GM18507 (cell line): ENCODE measurements at regions not wholly inside any gene's neighbourhood (a gene's known extent, or its start where the extent isn't known, plus 50 kb on each side); places are given as distances from the start of the nearest gene placed in this dataset.
"Not testable (repeated sequence)": the region's sequence is repeated elsewhere in the genome, so short reads cannot be mapped to it uniquely, and the experiment has no call there.

Experiments
- DNase-seq: peaks from one replicate; pipeline ENCODE4 v3.0.0; 2011; ENCODE audit warnings: low read depth; ENCODE audit not compliant: insufficient read length; ENCODE audit errors: extremely low spot score
- FAIRE-seq: peaks from 2 replicates; lab custom pipeline; 2011; peaks lifted over from hg19 to GRCh38; lab: Jason Lieb, UNC

DNA sequence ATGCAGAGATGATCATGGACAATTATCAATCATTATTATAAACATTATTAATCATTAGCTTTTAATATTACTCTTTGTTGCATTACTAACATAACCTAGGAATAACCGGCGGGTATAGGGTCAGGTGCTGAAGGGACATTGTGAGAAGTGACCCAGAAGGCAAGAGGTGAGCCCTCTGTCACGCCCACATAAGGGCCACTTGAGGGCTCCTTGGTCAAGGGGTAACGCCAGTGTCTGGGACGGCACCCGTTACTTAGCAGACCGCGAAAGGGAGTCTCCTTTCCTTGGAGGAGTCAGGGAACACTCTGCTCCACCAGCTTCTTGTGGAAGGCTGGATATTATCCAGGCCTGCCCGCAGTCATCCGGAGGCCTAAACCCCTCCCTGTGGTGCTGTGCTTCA, 145.0 kb downstream of the ARL4C start:
- FAIRE-seq, DNase-seq: not testable (repeated sequence)

DNA sequence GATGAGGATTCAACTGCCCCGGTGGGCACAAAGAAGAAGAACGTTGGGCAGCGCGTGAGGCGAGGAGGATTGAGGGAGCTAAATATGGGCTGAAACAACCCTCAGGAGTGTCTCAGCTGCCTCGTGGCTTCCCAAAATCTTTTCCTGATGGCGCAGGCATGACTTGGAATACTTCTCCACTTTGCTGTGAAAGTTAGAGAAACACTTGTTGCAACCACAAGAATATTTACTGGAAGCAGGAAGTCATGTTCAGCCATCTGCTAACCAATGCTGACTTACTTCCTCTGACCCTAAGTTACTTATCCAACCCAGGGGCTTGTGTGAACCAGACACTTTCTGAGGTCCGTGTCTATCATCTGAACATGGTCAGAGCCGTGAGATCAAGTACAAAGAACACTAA, 148.8 kb downstream of the ARL4C start:
- no peak for FAIRE-seq
- DNase-seq: no peak

DNA sequence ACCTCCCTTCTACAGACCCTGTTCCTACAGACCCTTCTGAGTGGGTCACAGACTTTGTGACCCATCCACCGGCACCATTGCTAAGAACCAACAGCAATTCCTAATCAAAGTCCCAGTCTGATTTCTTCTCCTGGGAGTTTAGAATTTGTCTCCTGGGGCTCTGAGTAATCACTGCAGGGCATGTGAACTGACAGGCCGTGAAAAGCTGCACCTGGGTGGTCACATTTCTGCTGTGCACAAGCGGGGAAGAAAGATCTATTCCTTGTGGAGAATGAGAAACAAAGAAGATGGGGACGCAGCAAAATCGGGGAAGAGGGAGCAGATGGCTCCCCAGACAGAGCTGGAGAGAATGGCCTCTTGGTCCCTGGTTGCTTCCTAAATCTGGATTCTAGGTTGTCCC, 151.0 kb downstream of the ARL4C start:
- FAIRE-seq (no peak), DNase-seq (no peak)

DNA sequence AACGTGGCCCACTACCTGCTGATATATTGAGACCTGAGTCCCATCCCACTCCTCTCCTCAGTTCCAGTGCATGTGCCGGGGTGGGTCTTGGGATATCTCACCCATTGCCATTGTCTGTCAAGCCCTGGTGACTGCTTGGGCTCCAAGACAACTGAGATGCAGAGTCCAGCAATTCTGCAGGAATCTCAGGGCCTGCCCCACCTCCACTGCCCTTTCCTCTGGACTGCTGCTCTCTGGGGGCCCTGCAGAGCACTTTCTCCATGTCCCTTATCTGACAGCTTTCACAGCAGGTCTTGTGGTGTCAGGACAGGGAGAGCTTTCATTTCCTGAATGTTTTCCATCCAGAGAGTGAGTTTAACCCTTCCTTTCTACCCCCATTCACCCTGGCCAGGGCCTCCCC, 152.9 kb downstream of the ARL4C start:
- DNase-seq: no peak
- FAIRE-seq: no peak

DNA sequence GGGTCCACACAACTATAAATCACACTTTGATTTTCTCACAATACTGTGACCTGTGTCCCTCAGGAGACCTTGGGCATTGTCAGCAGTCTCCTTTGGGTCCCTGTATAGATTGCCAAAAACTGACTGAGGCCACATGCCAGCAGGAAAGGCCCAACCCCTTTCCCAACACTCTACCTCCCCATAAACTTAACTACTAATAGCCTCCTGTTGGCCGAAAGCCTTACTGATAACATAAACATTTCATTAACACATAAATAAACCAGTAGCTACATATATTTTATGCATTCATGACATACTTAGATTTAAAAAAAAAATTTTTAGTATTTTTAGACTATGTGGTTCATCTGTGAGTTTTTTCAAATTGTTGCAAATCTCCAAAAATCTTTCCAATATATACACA, 153.5 kb downstream of the ARL4C start:
- no peak for DNase-seq
- FAIRE-seq: no peak

DNA sequence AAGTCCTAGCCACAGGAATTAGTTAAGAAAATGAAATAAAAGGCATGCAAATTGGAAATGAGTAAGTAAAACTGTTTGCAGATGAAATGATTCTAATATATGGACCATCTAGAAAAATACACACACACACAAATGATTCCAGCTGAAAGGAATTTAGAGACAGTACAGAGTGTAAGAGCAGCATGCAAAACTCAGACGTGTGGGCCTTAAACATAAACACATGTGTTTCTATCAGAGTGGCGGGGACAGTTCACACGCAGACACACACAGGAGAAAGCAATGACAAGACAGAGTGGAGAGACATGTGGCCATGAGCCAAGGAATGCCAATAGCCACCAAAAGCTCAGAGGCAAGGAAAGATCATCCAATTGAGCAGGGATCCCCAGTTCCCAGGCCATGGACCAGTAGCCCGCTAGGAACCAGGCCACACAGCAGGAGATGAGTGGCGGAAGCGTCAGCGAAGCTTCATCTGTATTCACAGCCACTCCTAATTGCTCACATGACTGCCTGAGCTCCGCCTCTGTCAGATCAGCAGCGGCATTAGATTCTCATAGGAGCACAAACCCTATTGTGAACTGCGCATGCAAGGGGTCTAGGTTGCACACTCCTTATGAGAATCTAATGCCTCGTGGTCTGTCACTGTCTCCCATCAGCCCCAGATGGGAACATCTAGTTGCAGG, 155.4 kb downstream of the ARL4C start:
- no peak for FAIRE-seq
- no peak for DNase-seq

DNA sequence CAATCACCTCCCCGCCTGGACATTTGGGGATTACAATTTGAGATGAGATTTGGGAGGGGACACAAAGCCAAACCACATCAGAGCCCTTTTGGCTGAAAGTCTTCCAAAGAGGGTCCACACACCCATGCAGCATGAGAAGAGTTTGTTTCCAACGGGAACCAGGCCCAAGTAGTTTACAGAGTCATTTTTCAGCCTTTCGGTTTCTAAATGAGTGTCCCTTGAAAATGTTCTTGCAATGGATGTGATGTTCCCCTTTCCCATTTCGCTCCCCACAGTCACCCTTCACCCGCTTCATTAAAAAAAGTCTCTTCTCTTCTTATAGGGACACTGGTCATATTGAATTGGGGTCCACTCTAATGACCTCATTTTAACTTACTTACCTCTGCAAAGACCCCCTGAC, 157.4 kb downstream of the ARL4C start:
- DNase-seq (no peak), FAIRE-seq (no peak)

DNA sequence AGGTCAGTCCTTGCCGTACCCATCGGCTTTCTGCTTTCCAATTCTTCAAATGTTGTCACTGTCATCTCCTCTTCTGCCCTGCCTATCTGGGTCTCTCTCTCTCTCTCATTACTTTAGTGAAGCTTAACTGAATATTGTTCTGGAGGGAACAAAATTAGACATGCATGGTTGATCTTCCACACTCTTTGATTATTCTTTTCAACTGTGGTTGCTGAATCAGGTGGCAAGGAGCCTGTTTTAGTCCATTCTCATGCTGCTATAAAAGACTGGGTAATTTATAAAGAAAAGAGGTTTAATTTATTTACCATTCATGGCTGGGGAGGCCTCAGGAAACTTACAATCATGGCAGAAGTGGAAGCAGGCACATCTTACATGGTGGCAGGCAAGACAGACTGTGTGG, 157.9 kb downstream of the ARL4C start:
- DNase-seq (no peak), FAIRE-seq (no peak)

DNA sequence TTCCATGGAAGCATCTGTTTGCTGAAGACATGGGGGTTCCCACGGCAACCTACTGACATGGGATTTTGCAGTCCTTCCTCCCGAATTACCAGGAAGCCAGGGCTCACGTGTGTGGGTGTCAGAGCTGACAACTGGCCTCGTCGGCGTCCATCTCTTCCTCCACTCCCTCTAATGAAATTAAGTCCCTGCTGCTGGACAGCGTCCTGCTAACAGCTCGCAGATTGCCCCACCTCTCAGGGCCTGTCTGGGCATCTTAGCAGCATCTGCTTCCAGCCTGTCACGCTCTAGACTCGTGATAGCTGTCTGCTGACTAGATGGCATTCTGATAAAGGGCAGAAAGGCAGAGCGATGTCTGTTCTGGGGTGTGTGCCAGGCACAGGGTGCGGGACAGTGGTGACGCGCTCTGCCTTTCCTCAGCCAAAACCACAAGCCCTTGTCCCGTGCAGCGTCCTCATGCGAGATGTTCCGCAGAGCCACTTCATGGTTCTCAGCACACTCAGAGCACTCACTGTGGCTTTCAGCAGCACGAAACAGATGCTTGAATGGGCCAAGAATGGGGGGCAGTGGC, 161.1 kb downstream of the ARL4C start:
- DNase-seq (no peak), FAIRE-seq (no peak)

DNA sequence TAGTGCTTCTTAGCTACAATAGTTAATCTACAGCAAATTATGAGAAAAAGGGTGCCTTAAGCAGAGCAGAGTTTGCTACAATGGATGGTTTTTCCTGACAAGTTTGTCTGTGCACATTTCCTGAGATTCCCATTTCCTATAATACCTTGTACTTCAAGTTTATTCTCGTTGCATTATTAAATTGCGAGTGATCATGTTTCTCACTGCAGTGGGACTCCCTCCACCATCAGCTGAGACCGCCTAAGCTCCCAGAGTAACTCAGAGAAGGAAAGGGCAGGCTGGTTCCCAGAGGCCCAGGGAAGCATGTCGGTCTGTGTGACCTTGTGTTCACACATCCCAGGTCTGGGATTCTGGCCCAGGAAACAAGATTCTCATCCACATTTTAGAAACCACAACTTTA, 162.1 kb downstream of the ARL4C start:
- DNase-seq (no peak), FAIRE-seq (no peak)

DNA sequence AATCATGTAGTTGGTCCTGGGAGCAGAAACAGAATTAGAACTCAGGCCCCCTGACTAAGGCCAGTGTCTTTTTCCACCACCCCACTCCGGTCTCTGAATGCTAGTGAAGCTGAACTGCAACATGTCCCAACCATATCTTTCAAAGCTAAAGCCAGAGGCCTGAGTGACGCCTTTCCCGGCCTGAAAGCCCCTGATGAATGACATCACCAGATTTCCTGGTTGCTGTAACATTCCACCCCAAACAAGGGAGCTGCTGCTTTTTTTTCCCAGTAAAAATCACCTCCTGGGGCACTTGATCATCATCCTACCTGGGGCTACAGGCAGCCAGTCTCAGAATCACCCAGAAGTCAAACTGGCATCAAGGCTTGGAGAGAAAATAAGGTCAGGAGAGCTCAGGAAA, 162.7 kb downstream of the ARL4C start:
- DNase-seq (no peak), FAIRE-seq (no peak)

DNA sequence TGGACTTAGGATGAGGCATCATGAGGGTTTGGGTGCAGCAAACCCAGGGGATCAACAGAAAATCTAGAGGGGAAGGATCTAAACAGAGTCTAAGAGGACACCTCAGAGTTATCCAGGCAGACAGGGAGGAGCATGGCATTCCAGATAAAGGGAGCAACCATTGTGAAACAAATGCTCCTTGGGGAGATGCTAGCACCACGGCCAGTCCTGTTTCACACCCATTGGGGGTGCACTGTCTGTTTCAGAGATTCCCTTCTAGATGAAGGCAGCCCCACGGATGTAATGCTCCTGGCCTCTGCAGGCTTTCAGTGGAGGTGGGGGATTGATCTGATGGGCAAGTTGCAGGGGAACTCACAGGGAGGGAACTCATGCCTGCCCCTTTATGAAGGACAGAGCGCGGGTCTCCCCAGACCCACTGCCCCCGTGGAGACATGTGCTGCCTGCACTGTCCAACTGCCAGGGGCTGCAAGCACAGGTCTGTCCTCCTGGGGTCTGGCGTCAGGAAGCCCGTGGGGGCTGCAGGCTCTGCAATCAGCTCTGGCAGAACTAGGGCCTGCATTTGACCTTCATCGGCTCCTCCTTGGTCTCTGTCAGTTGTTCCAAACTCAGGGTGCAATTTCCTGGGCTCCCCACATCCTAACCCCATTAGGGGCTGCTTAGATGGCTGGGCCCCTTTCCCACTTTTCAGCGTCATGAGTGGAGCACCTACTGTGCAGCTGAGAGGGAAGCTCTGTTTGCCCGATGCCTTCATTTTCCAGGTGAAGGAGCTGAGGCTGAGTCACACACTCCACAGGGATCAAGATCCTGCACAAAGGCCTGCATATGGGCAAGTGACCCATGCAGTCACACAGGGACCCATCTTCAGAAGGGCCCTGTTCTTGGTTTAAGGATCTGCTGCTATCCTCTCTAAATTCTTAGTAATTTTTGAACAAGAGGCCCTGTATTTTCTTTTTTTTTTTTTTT, 163.4 kb downstream of the ARL4C start:
- no peak for FAIRE-seq

DNA sequence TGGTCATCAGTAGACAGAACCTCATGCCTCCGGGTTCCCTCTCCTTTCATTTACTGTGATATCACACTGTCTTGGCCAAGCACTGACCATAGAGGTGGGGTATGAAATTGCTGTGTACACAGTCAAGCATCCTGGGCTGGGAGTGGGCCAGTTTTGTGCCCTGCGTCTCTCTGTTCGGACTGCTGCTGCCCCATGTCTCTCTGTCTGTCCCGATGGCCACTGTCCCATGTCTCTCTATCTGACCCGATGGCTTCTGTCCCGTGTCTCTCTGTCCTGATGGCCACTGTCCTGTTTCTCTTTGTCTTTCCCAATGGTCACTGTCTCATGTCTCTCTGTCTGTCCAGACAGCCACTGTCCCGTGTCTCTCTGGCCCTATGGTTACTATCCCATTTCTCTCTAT, 164.9 kb downstream of the ARL4C start:
- DNase-seq (no peak), FAIRE-seq (no peak)

More for the DNA sequence above, 163.4 kb downstream of the ARL4C start:
- no peak for DNase-seq

DNA sequence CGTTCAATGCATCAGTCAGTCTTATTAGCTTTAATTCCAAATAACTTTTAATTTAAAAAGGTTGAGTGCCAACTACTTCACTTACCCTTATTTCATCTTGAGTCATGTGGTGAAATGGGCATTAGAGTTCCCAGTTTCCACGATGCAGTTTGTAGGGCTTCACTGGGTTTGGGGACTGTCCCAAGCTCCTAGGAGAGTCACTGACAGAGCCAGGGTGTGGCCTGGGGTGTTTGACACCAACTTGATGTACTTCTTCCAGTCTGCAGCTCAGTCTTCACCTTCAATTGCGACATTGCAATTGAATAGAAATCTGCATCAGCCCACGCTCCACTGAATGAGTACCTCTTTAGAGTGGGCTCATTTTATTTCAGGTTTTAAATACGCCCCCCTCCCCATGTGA, 165.3 kb downstream of the ARL4C start:
- FAIRE-seq: no peak
- no peak for DNase-seq

DNA sequence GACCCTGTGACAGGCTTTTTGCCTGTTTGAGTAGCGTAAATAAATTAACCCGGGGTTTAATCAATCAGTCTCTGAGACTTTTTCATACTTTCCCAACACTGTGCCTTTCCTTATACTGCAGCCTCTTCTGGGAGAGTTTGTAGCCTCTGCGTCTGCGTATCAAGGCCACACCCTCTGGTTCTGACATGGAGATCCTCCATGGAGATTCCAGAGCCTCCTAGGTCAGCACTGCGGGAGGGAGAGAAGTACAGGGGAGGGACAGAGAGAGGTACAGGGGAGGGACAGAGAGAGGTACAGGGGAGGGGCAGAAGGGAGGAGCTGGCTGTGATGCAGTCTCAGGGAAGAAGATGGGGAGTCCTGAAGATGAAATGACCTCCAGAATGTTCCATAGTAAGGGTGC, 166.0 kb downstream of the ARL4C start:
- FAIRE-seq (no peak), DNase-seq (no peak)

DNA sequence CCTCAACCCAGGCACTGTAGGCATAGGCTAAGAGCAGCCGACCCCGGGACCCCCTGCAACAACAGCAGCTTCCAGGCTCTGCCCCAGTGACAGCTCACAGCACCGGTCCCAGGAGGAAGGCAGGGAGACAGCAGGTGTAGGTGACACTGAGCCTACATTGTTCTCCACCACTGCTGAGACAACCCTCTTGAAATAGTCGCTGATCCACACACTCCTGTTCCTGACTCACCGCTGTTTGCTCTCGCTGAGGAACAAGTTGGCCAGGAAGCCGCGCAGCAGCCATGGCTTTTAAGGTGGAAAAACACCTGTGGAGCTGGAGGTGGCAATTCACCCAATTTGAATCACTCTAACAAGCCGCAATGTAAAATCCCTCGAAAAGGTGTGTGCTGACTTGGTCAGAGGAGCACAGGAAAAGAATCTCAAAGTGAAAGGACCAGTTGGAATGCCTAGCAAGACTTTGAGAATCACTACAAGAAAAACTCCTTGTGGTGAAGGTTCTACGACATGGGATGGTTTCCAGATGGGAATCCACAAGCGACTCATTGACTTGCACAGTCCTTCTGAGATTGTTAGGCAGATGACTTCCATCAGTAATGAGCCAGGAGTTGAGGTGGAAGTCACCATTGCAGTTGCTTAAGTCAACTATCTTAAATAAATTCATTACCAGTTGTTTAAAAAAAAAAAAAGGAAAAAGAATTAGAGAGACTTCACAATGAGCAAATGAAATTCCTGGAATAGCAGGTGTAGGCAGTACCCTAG, 167.5 kb downstream of the ARL4C start:
- FAIRE-seq: no peak
- DNase-seq: no peak

DNA sequence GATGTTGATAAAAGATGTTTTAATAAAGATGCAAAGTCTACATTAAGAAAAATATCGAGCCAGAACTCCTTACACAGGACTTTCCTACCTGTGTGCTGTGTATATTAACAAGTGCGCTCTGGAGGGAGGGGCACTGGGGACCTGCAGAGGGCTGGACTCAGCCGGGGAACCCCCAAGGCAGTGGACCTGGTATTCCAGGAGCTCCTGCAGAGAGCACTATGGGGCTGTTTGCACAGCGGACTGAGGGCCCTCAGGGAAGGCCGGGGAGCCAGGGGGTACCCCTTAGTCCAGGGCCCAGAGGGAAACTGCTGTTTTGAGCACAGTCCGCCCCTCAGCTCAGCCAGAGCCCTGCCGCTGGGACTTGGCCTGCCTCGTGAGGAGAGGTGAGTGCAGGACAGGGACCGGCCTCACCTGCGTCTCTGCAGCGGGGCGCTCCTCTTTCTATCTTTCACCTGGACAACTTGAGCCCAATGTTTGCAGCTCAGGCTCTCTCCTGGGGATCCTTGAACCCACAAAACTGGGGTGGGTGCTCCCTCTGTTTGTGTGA, 168.4 kb downstream of the ARL4C start:
- DNase-seq: no peak
- FAIRE-seq: no peak

DNA sequence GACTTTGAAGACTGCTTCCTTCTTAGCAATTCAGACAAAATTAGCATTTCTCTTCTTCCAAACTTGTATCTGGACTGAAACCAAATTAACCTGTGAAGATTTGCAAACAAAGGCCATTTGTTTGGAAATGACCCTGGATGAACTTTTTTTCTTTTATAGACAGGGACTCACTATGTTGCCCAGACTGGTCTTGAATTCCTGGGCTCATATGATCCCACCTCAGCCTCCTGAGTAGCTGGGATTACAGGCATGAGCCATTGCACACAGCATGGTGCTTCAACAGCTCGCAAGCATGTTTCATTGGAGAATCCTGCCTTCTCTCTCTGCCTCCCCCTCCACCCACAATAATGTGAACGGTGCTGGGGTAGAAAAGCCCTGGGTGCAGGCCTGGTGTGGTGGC, 170.2 kb downstream of the ARL4C start:
- FAIRE-seq (no peak), DNase-seq (no peak)

DNA sequence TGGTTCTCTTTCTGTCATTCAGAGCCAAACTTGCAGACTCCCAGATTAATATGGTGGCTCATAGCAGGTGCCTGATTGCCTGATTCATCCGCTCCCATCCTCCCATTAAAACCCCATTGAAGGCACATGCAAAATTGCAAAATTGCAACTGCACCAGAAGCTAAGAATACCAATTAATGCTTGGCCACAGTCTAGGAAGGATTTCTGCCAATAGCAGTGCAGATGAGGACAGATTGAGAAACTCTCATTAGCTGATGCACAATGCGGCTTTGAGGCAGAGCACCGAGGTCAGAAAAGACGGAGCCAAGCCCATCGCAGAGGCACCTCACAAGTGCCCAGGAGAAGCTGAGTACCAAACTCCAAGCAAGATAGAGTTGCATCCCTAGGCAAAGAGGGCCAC, 172.8 kb downstream of the ARL4C start:
- DNase-seq: no peak

More for the DNA sequence above, 172.8 kb downstream of the ARL4C start:
- FAIRE-seq: no peak
